K562 (cell line): ENCODE measurements at regions not wholly inside any gene's neighbourhood (a gene's known extent, or its start where the extent isn't known, plus 50 kb on each side); places are given as distances from the start of the nearest gene placed in this dataset.

Source experiments
- BRF1 ChIP-seq: IDR thresholded peaks from 3 replicates; pipeline ENCODE4 v1.6.1; 2011; ENCODE audit warnings: borderline replicate concordance, mild to moderate bottlenecking; ENCODE audit not compliant: insufficient read length; ENCODE audit errors: extremely low read depth
- KAT2B ChIP-seq: IDR thresholded peaks from one replicate; pipeline ENCODE4 v1.6.1; 2012; ENCODE audit warnings: low read depth, mild to moderate bottlenecking, control low read depth, inconsistent platforms, low read length, moderate library complexity
- NCOA4 ChIP-seq: fragments of 450-650 bp; IDR thresholded peaks from 2 replicates; pipeline ENCODE4 v1.6.1; 2018; ENCODE audit warnings: mild to moderate bottlenecking; ENCODE audit not compliant: partially characterized antibody
- NFYB ChIP-seq: IDR thresholded peaks from 2 replicates; pipeline ENCODE4 v1.6.1; 2011; ENCODE audit warnings: mild to moderate bottlenecking, moderate library complexity; ENCODE audit not compliant: insufficient read length; ENCODE audit errors: extremely low read depth
- RAD21 ChIP-seq, 2 experiments: fragments of 250-450 bp in 1 of 2; fragments of 450-650 bp in 1 of 2; sonication (Bioruptor Pico) in 1 of 2; formaldehyde crosslinking in 1 of 2; IDR thresholded peaks in 1 of 2; conservative IDR thresholded peaks in 1 of 2; 2 replicates each; pipeline versions ENCODE4 v1.4.0 to v1.8.0; 2020 to 2022; ENCODE audit warnings: mild to moderate bottlenecking in 2 of 2, moderate library complexity in 1 of 2
- ZFP36 ChIP-seq: fragments of 150-350 bp; IDR thresholded peaks from 2 replicates; pipeline ENCODE4 v1.6.1; 2018; ENCODE audit warnings: low read length, low read depth; ENCODE audit not compliant: partially characterized antibody
- TF ChIP-seq, protein P1 (sequence below), 3 experiments: IDR thresholded peaks in 2 of 3; conservative IDR thresholded peaks in 1 of 3; 2 replicates each; pipeline ENCODE4 v1.5.1; 2011 to 2012; ENCODE audit warnings: low read length in 3 of 3, mild to moderate bottlenecking in 3 of 3, control low read depth in 2 of 3, improper control_type of control experiment in 1 of 3, inconsistent platforms in 1 of 3, low read depth in 1 of 3, mixed read lengths in 1 of 3, moderate library complexity in 1 of 3; ENCODE audit not compliant: insufficient read depth in 2 of 3
- TF ChIP-seq, protein P2 (sequence below): fragments of 200-800 bp; sonication (Bioruptor generic); IDR thresholded peaks from 2 replicates; pipeline ENCODE4 v1.6.1; 2017; ENCODE audit warnings: missing genetic modification characterization, missing compliant biosample characterization
- TF ChIP-seq, protein P3 (sequence below): fragments of 250-450 bp; sonication (Bioruptor Pico); IDR thresholded peaks from 2 replicates; pipeline ENCODE4 v1.6.1; 2021; ENCODE audit warnings: mild to moderate bottlenecking

DNA sequence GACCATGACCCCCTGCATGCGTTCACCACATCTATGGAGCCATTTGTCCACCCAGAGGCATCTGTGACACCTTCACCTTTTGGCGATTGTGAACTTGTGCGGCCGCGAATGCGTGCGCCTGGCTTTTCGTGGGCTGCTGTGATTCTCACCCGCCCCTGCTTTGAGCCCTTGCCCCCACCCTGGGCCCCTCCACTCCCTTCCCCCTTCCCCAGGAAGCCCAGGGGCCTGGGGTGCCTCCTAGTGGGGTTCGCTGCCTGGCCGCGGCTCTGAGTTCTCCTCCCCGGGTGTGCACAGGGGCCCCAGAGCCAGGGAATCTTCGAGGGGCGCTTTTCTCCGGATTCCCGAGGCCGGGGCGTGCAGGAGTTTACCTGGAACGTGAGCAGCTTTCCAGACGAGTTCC lies 97.9 kb upstream of the ACTRT2 start:
- TF ChIP-seq ZFP36, result no peak
- TF ChIP-seq, protein P1, sequence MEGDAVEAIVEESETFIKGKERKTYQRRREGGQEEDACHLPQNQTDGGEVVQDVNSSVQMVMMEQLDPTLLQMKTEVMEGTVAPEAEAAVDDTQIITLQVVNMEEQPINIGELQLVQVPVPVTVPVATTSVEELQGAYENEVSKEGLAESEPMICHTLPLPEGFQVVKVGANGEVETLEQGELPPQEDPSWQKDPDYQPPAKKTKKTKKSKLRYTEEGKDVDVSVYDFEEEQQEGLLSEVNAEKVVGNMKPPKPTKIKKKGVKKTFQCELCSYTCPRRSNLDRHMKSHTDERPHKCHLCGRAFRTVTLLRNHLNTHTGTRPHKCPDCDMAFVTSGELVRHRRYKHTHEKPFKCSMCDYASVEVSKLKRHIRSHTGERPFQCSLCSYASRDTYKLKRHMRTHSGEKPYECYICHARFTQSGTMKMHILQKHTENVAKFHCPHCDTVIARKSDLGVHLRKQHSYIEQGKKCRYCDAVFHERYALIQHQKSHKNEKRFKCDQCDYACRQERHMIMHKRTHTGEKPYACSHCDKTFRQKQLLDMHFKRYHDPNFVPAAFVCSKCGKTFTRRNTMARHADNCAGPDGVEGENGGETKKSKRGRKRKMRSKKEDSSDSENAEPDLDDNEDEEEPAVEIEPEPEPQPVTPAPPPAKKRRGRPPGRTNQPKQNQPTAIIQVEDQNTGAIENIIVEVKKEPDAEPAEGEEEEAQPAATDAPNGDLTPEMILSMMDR (IDR thresholded peaks at IDR 0.05 in 2 of 3, conservative IDR thresholded peaks at IDR 0.05 in 1 of 3; ENCODE audit: insufficient read depth in 2 of 3, low read depth in 1 of 3, low read length in 3 of 3), result no peak
- TF ChIP-seq KAT2B, result no peak
- TF ChIP-seq RAD21 (CRISPR knock-in tag; conservative IDR thresholded peaks at IDR 0.05 in 1 of 2, IDR thresholded peaks at IDR 0.05 in 1 of 2), result no peak
- no peak for TF ChIP-seq NCOA4
- no peak for TF ChIP-seq NFYB
- TF ChIP-seq, protein P2, sequence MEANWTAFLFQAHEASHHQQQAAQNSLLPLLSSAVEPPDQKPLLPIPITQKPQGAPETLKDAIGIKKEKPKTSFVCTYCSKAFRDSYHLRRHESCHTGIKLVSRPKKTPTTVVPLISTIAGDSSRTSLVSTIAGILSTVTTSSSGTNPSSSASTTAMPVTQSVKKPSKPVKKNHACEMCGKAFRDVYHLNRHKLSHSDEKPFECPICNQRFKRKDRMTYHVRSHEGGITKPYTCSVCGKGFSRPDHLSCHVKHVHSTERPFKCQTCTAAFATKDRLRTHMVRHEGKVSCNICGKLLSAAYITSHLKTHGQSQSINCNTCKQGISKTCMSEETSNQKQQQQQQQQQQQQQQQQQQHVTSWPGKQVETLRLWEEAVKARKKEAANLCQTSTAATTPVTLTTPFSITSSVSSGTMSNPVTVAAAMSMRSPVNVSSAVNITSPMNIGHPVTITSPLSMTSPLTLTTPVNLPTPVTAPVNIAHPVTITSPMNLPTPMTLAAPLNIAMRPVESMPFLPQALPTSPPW (CRISPR knock-in tag), result no peak
- TF ChIP-seq BRF1, result no peak
- TF ChIP-seq, protein P3, sequence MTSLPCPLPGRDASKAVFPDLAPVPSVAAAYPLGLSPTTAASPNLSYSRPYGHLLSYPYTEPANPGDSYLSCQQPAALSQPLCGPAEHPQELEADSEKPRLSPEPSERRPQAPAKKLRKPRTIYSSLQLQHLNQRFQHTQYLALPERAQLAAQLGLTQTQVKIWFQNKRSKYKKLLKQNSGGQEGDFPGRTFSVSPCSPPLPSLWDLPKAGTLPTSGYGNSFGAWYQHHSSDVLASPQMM (CRISPR knock-in tag), result no peak
